ENCODE measurements at regions not wholly inside any gene's neighbourhood (a gene's known extent, or its start where the extent isn't known, plus 50 kb on each side); places are given as distances from the start of the nearest gene placed in this dataset.
A peak's percentile ranks its signal among the peaks of the same experiment; 100 is the strongest.

DNA sequence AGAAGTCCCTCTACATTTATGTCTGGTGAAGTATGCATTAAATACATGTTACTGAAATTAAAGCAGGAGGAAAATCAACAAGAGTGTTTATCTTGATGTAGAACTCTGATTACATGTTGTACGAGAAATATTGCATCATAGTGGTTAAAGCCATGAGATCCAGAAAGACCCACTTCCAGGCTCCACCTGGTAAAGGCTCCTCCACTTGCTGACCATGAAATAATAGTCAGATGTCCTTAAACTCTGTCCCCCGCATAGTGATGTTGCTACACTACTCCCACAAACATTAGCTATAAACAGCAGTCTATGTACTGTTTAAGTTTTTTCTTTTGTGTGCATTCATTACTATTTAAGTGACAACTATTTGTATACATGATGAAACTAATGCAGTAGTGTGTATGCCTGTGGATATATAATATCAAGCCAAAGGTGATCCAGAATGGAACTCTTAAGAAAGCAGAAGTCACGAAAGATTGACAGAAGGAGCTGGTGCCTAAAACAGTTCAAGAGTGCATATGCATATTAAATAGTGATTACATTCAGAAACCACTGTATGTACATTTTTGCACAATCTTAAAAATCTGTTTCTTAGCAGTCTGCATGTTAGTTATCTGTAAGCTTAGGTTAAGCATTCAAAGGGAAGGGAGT lies 264.4 kb upstream of the KCNMB2 start:
- Histone ChIP-seq H3K4me2 (ENCODE audit: low read length) (no peak overlapping the region), H3K4me1 (ENCODE audit: control insufficient read depth, insufficient read depth, low read length) (no peaks in the 10 kb centered on the region), H3K9me3 (replicated peaks; ENCODE audit: low read length) (no peaks in the 10 kb centered on the region), H3K4me3 (ENCODE audit: low read length) (no peak overlapping the region), H3K9ac (ENCODE audit: low read depth, low read length) (no peak overlapping the region), H3K36me3 (ENCODE audit: insufficient read depth, low read length) (no peaks in the 10 kb centered on the region), H3K27me3 (ENCODE audit: control insufficient read depth, insufficient read depth, low read length) (no peaks in the 10 kb centered on the region)

DNA sequence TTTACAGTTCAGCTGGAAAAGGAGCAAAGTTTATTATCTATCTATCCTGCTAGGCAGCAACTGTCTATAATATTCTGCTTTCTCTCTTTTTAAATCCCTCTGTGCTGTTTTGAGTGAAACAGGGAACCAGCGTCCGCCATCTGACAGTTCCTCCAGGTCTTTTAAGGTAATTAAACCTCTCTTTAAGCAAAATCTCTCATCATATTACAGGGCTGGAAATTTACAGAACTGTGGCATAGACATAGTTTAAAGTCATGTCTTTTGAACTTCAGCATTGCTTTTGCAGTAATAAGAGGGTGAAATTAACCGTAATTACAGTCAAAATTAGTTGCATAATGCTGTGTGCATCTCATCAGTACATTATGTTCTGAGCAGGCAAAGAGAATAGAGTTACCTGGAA lies 263.4 kb upstream of the KCNMB2 start:
- no peak overlapping the region for H3K9ac ChIP-seq (ENCODE audit: low read depth, low read length)
- H3K4me1 ChIP-seq (ENCODE audit: control insufficient read depth, insufficient read depth, low read length): no peaks in the 10 kb centered on the region
- no peak overlapping the region for H3K4me2 ChIP-seq (ENCODE audit: low read length)
- no peaks in the 10 kb centered on the region for H3K27me3 ChIP-seq (ENCODE audit: control insufficient read depth, insufficient read depth, low read length)
- H3K4me3 ChIP-seq (ENCODE audit: low read length): no peak overlapping the region
- no peaks in the 10 kb centered on the region for H3K36me3 ChIP-seq (ENCODE audit: insufficient read depth, low read length)
- H3K9me3 ChIP-seq (replicated peaks; ENCODE audit: low read length): no peaks in the 10 kb centered on the region

DNA sequence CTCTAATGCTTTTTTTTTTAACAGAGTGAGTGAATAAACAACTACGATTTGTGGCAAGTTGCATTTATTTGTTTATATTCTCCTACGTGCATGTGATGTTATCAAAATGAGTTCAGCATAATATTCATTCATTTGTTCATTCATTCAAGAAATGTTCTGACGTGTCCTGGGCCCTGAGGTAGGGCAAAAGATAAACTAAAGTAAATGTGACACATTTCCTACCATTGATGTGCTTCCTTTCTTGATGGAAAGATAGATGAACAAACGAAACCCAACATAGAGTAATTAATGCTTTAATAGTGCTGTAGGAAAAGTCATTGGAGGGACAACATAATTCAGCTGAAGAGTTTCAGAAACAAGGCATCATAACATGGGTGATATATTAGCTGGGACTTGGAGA lies 261.5 kb upstream of the KCNMB2 start:
- H3K4me1 ChIP-seq (ENCODE audit: control insufficient read depth, insufficient read depth, low read length): no peaks in the 10 kb centered on the region
- no peaks in the 10 kb centered on the region for H3K27me3 ChIP-seq (ENCODE audit: control insufficient read depth, insufficient read depth, low read length)
- no peak overlapping the region for H3K4me2 ChIP-seq (ENCODE audit: low read length)
- no peak overlapping the region for H3K4me3 ChIP-seq (ENCODE audit: low read length)
- H3K36me3 ChIP-seq (ENCODE audit: insufficient read depth, low read length): no peaks in the 10 kb centered on the region
- no peak overlapping the region for H3K9ac ChIP-seq (ENCODE audit: low read depth, low read length)
- H3K9me3 ChIP-seq (replicated peaks; ENCODE audit: low read length): no peaks in the 10 kb centered on the region

DNA sequence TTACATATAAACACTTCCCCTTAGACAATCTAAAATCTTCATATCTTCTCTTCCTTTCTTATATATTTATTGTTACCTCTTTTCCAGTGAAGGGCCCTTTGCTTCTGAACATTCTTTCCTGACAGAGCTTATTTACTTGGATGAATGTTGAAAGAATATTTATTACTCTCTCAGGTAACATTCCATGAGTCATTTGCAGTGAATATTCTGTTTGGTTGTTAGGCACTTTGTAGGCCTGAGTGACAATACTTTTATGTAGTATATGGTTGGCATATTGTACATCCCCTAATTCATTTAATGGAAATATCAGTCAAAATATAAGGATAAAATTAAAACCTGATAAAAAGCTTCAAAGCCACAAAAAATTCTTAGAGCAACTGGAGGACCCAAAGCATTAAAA lies 260.9 kb upstream of the KCNMB2 start:
- H3K9ac ChIP-seq (ENCODE audit: low read depth, low read length): no peak overlapping the region

DNA sequence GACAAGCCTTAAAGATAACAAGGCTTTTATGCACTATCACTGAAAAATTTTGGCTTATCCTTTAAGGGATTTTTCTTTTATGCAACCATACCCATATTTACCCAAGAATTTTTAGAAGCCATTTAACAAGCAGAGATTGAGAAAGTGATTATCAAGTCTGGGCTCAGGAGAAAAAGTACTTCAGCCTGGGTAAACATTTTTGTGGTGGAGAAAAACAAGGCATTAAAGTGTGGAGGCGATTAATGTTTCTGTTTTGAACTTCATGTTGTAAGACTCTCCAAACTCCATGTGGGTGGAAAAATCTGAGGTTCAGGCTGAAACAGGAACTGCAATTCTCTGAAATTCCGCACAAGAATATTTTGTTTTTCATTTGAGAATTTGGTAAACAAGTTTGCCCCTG lies 260.4 kb upstream of the KCNMB2 start:
- no peak overlapping the region for H3K9ac ChIP-seq (ENCODE audit: low read depth, low read length)
- no peaks in the 10 kb centered on the region for H3K4me1 ChIP-seq (ENCODE audit: control insufficient read depth, insufficient read depth, low read length)
- no peaks in the 10 kb centered on the region for H3K27me3 ChIP-seq (ENCODE audit: control insufficient read depth, insufficient read depth, low read length)
- H3K9me3 ChIP-seq (replicated peaks; ENCODE audit: low read length): no peaks in the 10 kb centered on the region
- no peaks in the 10 kb centered on the region for H3K36me3 ChIP-seq (ENCODE audit: insufficient read depth, low read length)
- H3K4me2 ChIP-seq (ENCODE audit: low read length): no peak overlapping the region
- no peak overlapping the region for H3K4me3 ChIP-seq (ENCODE audit: low read length)

More for the DNA sequence above, 260.9 kb upstream of the KCNMB2 start:
- Histone ChIP-seq H3K4me2 (ENCODE audit: low read length) (no peak overlapping the region), H3K36me3 (ENCODE audit: insufficient read depth, low read length) (no peaks in the 10 kb centered on the region), H3K27me3 (ENCODE audit: control insufficient read depth, insufficient read depth, low read length) (no peaks in the 10 kb centered on the region), H3K4me3 (ENCODE audit: low read length) (no peak overlapping the region), H3K9me3 (replicated peaks; ENCODE audit: low read length) (no peaks in the 10 kb centered on the region), H3K4me1 (ENCODE audit: control insufficient read depth, insufficient read depth, low read length) (no peaks in the 10 kb centered on the region)

DNA sequence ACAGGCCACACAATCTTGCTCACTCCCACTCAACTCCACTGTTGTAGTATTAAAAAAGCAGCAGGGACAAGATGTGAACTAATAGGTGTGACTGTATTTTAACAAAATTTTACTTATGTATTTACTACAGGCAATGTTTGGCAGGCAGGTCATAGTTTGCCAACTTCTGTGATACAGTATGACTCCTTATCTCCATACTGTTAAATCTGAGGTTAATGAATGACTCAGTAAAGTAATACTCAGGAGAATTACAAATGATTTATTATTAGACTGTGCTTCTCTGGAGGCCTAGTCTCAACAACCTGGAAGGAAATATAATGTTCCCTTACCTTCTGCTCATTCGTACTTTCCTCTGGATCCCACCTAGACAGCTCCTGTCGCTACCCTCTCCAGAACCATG lies 258.6 kb upstream of the KCNMB2 start:
- no peak overlapping the region for H3K4me2 ChIP-seq (ENCODE audit: low read length)

DNA sequence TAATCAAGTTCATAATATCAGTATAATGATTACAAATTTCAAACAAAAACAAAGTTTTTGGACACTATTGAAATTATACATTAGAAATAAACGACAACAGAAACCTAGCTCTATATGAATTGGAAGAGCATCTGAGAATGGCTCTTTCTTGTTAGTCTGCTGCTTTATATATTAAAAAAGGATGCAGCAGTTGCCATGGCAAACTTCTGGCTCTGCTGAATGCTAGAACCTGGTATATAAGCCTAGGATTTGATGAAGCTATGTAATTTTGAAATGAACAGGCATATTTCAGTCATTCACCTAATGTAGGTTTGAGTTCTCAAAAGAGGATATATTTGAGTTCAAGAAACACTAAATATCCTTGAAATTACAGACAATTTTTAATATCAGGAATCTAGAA lies 252.7 kb upstream of the KCNMB2 start:
- no peaks in the 10 kb centered on the region for H3K4me1 ChIP-seq (ENCODE audit: control insufficient read depth, insufficient read depth, low read length)
- no peak overlapping the region for H3K4me3 ChIP-seq (ENCODE audit: low read length)
- no peaks in the 10 kb centered on the region for H3K36me3 ChIP-seq (ENCODE audit: insufficient read depth, low read length)
- H3K27me3 ChIP-seq (ENCODE audit: control insufficient read depth, insufficient read depth, low read length): no peaks in the 10 kb centered on the region
- no peak overlapping the region for H3K9ac ChIP-seq (ENCODE audit: low read depth, low read length)
- H3K9me3 ChIP-seq (replicated peaks; ENCODE audit: low read length): no peaks in the 10 kb centered on the region
- no peak overlapping the region for H3K4me2 ChIP-seq (ENCODE audit: low read length)

More for the DNA sequence above, 258.6 kb upstream of the KCNMB2 start:
- no peaks in the 10 kb centered on the region for H3K36me3 ChIP-seq (ENCODE audit: insufficient read depth, low read length)
- no peaks in the 10 kb centered on the region for H3K27me3 ChIP-seq (ENCODE audit: control insufficient read depth, insufficient read depth, low read length)
- no peaks in the 10 kb centered on the region for H3K4me1 ChIP-seq (ENCODE audit: control insufficient read depth, insufficient read depth, low read length)
- no peaks in the 10 kb centered on the region for H3K9me3 ChIP-seq (replicated peaks; ENCODE audit: low read length)
- no peak overlapping the region for H3K4me3 ChIP-seq (ENCODE audit: low read length)
- no peak overlapping the region for H3K9ac ChIP-seq (ENCODE audit: low read depth, low read length)

DNA sequence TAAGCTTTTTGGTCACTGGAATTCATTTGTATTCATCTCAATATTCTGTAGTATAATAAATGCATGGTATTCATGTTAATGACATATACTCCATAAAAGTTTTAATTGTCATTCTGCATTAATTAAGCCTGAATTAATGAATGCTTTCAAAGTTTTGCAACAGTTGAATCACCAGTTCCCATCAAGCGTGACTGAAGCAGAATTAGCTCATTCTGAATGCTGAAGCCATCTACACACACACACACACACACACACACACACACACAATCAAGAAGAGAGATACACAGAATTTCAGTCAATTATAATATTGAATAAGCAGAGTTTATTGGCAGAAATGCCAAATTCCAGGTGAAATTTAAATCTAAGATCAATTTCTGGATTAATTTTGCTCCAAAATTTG lies 252.1 kb upstream of the KCNMB2 start:
- no peaks in the 10 kb centered on the region for H3K36me3 ChIP-seq (ENCODE audit: insufficient read depth, low read length)
- H3K4me1 ChIP-seq (ENCODE audit: control insufficient read depth, insufficient read depth, low read length): no peaks in the 10 kb centered on the region
- no peaks in the 10 kb centered on the region for H3K27me3 ChIP-seq (ENCODE audit: control insufficient read depth, insufficient read depth, low read length)
- H3K4me3 ChIP-seq (ENCODE audit: low read length): no peak overlapping the region
- no peak overlapping the region for H3K9ac ChIP-seq (ENCODE audit: low read depth, low read length)
- no peak overlapping the region for H3K4me2 ChIP-seq (ENCODE audit: low read length)
- H3K9me3 ChIP-seq (replicated peaks; ENCODE audit: low read length): no peaks in the 10 kb centered on the region

DNA sequence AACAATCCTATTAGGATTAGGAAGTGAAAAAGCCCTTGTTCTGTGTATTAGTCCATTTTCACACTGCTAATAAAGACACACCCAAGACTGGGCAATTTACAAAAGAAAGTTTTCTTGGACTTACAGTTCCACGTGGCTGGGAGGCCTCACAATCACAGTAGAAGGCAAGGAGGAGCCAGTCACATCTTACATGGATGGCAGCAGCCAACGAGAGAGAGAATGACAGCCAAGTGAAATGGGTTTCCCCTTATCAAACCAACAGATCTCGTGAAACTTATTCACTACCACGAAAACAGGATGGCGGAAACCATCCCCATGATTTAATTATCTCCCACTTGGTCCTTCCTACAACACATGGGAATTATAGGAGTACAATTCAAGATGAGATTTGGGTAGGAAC lies 248.2 kb upstream of the KCNMB2 start:
- H3K9ac ChIP-seq (ENCODE audit: low read depth, low read length): no peak overlapping the region
- H3K4me3 ChIP-seq (ENCODE audit: low read length): no peak overlapping the region
- H3K9me3 ChIP-seq (replicated peaks; ENCODE audit: low read length): no peaks in the 10 kb centered on the region
- no peak overlapping the region for H3K4me2 ChIP-seq (ENCODE audit: low read length)
- peaks cover 5% of the 10 kb centered on the region for H3K4me1 ChIP-seq (ENCODE audit: control insufficient read depth, insufficient read depth, low read length)
- H3K27me3 ChIP-seq (ENCODE audit: control insufficient read depth, insufficient read depth, low read length): no peaks in the 10 kb centered on the region
- no peaks in the 10 kb centered on the region for H3K36me3 ChIP-seq (ENCODE audit: insufficient read depth, low read length)

DNA sequence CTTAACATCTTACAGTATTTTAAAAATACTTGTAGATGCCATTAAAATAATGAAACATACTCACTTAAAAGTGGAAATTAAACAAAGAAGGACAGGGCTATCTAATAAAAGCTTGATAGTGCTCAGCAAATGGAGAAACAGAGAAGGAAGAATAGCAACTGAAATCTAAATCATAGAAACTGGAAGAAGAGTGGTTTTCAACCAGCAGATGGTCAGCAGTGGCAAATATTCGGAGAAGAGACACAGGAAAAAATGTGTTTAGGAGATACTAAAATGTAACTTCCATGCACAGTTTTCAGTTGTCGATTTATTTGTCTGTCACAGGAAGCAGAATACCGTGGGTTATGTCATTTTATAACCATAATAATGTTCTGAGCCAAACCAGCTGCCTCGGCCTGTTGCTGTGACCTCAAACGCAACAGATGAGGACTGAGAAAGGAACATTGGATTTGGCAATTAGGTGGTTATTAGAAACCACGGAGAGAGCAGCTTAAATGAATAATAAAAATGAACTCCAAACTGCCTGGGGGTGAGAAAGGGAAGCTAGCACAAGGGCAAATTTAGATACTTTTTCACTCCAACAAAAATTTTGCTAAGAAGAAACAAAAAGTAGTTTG lies 246.6 kb upstream of the KCNMB2 start:
- Histone ChIP-seq H3K9me3 (replicated peaks; ENCODE audit: low read length) (no peaks in the 10 kb centered on the region), H3K4me2 (ENCODE audit: low read length) (peak overlapping the region; percentile 3), H3K36me3 (ENCODE audit: insufficient read depth, low read length) (no peaks in the 10 kb centered on the region), H3K4me3 (ENCODE audit: low read length) (no peak overlapping the region), H3K9ac (ENCODE audit: low read depth, low read length) (no peak overlapping the region), H3K4me1 (ENCODE audit: control insufficient read depth, insufficient read depth, low read length) (peaks cover 5% of the 10 kb centered on the region), H3K27me3 (ENCODE audit: control insufficient read depth, insufficient read depth, low read length) (no peaks in the 10 kb centered on the region)

DNA sequence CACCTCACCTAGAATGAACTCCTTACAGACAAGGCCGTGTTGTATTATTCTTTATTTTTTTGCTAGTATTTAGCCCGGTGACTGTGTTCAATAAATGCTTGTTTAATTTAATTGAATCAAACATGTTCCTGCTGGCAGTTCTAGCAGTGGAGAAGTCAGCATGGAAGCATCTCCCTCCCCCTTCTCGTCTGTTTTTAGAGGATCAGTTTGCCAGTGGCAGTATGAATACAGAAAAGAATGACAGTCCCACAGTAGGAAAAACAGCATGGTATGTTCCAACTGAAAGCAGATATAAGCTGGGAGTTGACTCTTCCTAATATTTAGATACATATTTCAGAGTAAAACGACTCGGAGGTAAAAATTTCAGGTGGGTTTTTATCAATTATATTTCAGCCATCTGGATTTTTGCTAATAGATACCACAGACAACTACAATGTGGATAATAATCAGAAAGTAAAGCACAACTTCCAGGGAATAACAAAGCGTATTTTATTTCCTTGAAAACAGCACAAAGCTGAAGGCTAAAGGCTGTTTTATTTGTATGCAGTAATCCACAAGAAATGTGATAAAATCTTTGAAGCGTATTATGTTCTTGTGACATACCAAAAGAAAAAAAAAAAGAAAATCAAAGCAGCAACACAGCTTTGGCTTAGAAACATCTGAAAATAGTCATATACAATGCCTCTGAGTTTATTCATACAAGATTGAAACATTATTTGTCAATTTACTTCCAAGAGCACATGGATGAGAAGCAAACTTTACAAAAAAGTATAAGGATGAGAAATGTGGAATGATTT lies 244.5 kb upstream of the KCNMB2 start:
- peaks cover 5% of the 10 kb centered on the region for H3K4me1 ChIP-seq (ENCODE audit: control insufficient read depth, insufficient read depth, low read length)
- H3K9ac ChIP-seq (ENCODE audit: low read depth, low read length): no peak overlapping the region
- no peak overlapping the region for H3K4me2 ChIP-seq (ENCODE audit: low read length)
- H3K36me3 ChIP-seq (ENCODE audit: insufficient read depth, low read length): no peaks in the 10 kb centered on the region
- H3K9me3 ChIP-seq (replicated peaks; ENCODE audit: low read length): no peaks in the 10 kb centered on the region
- H3K4me3 ChIP-seq (ENCODE audit: low read length): no peak overlapping the region
- H3K27me3 ChIP-seq (ENCODE audit: control insufficient read depth, insufficient read depth, low read length): no peaks in the 10 kb centered on the region
